ENCODE measurements at regions not wholly inside any gene's neighbourhood (a gene's known extent, or its start where the extent isn't known, plus 50 kb on each side); places are given as distances from the start of the nearest gene placed in this dataset.

DNA sequence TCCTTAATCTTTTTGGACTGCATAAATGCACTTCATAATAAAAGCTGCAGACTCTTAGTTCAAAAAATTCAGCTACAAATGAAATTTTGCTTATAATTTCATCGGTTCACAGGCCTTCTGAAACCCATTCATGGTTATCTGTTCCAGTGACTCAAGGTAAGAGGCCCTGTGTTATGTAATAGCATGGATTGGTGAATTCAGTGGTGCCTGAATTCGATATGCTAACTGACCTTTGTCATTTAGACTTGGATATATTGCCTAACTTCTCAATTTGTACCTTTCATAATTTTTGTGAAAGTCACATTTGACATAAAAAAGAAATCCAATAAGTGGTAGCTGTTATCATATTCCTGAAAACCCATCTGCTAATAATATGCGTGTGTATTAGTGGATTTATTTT, 349.9 kb upstream of the KIRREL3 start:
- TF ChIP-seq, protein P1, sequence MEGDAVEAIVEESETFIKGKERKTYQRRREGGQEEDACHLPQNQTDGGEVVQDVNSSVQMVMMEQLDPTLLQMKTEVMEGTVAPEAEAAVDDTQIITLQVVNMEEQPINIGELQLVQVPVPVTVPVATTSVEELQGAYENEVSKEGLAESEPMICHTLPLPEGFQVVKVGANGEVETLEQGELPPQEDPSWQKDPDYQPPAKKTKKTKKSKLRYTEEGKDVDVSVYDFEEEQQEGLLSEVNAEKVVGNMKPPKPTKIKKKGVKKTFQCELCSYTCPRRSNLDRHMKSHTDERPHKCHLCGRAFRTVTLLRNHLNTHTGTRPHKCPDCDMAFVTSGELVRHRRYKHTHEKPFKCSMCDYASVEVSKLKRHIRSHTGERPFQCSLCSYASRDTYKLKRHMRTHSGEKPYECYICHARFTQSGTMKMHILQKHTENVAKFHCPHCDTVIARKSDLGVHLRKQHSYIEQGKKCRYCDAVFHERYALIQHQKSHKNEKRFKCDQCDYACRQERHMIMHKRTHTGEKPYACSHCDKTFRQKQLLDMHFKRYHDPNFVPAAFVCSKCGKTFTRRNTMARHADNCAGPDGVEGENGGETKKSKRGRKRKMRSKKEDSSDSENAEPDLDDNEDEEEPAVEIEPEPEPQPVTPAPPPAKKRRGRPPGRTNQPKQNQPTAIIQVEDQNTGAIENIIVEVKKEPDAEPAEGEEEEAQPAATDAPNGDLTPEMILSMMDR (IDR thresholded peaks at IDR 0.05), result no peak
- no peak for ATAC-seq

DNA sequence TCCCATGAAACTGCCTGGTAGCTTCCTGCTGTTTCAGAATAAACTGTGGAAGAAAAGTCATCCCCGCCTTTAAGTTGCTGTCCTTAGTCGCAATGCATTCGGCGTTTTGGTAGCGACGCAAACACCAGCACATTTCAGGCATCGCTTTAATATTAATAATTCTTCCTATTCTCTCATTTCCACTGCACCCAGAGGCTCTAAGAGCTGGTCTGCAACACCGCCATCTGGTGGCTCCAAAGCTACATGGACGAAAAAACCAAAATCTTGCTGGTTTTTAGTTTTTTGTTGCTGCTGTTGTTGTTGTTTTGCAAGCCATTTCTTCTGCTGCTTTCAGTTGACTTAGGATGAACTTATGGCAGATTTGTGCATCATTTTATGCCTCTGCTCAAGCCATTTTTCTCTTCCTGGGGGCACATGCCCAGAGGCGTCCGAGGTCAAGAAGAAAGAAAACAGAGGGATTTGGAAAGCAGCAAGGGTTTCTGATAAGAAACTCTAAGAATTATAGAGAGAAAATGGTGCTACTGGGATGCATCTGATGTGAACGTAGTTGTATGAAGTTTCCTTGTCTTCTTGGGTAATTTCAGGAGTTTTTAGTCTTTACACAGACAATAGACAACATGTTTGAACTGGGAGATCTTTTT, 345.4 kb upstream of the KIRREL3 start:
- Histone ChIP-seq H3K27me3 (no peaks in the 10 kb centered on the region), H3K4me1 (no peaks in the 10 kb centered on the region), H3K27ac (no peak overlapping the region), H3K4me3 (no peak overlapping the region), H3K9me3 (no peaks in the 10 kb centered on the region), H3K36me3 (no peaks in the 10 kb centered on the region)
- intact Hi-C loops (cut with DNase I), result loop anchor here in 1 of 3 donors (10.0 kb wide), 1 partner anchor 901 kb away; no protein-coding TSS in a partner anchor
- FAIRE-seq (no peak), DNase-seq (peak in 5 of 6 donors; percentile 6 to 56 (median 21)), ATAC-seq (peak in 3 of 4 donors; percentile 43 to 59 (median 51))
- WGBS, 2 donors, result 22 to 29% methylated on average over 12 of the region's 12 CpGs
- TF ChIP-seq, protein P1 (IDR thresholded peaks at IDR 0.05), result peak; percentile 40 to 66 (median 48)

More for the DNA sequence above, 349.9 kb upstream of the KIRREL3 start:
- intact Hi-C loops (cut with DNase I), result no loop called here
- no peaks in the 10 kb centered on the region for H3K36me3 ChIP-seq
- H3K27me3 ChIP-seq, result no peaks in the 10 kb centered on the region
- DNase-seq (no peak), FAIRE-seq (no peak)
- WGBS, 2 donors, result 82 to 94% methylated on average over 3 of the region's 3 CpGs
- no peaks in the 10 kb centered on the region for H3K9me3 ChIP-seq
- H3K4me3 ChIP-seq, result no peak overlapping the region
- no peaks in the 10 kb centered on the region for H3K4me1 ChIP-seq
- no peak overlapping the region for H3K27ac ChIP-seq

DNA sequence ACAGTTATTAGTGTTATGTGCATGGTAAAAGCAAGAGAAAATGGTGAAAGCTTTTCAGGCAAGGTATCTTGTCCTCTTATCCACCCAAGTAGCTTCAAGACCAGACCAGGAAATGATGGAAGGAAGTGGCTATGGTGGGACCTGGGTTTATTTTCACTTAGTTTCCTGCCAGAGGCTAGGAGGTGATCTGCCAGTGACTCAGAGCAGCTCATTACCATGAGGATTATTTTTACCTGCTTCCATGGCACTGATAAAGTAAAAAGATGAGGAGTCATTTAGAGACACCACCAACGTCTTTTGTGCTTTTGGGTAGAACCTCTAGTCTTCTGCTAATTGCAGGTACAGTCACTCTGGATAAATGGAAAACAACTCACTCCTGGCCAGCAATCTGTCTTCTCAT, 339.9 kb upstream of the KIRREL3 start:
- FAIRE-seq, result no peak
- intact Hi-C loops (cut with DNase I), result loop anchor here in 1 of 3 donors (10.0 kb wide), 1 partner anchor 896 kb away; no protein-coding TSS in a partner anchor
- WGBS, 2 donors, result 36 to 74% methylated on average over 1 of the region's 1 CpG

GRCh38 chr11:127339376-127339775, 338.8 kb upstream of the KIRREL3 start:
- intact Hi-C loops (cut with DNase I), result no loop called here
- ATAC-seq (no peak), DNase-seq (no peak), FAIRE-seq (no peak)
- TF ChIP-seq, protein P1 (IDR thresholded peaks at IDR 0.05), result no peak
- H3K27me3 ChIP-seq, result peaks cover 0 to 7% (median 0%) of the 10 kb centered on the region in 4 donors
- no peaks in the 10 kb centered on the region for H3K4me1 ChIP-seq
- no peaks in the 10 kb centered on the region for H3K9me3 ChIP-seq
- H3K36me3 ChIP-seq, result no peaks in the 10 kb centered on the region
- H3K27ac ChIP-seq, result no peak overlapping the region
- no peak overlapping the region for H3K4me3 ChIP-seq
- WGBS, 2 donors, result 82 to 97% methylated on average over 1 of the region's 1 CpG

More for the DNA sequence above, 339.9 kb upstream of the KIRREL3 start:
- no peak overlapping the region for H3K27ac ChIP-seq
- ATAC-seq (no peak), DNase-seq (no peak)
- H3K9me3 ChIP-seq, result no peaks in the 10 kb centered on the region
- TF ChIP-seq, protein P1 (IDR thresholded peaks at IDR 0.05), result no peak
- peaks cover 0 to 7% (median 0%) of the 10 kb centered on the region in 4 donors for H3K27me3 ChIP-seq
- H3K4me3 ChIP-seq, result no peak overlapping the region
- no peaks in the 10 kb centered on the region for H3K36me3 ChIP-seq
- no peaks in the 10 kb centered on the region for H3K4me1 ChIP-seq

All from pancreas (tissue), 10 donors.